IPS-NIHi11 (cell line): ENCODE measurements at regions not wholly inside any gene's neighbourhood (a gene's known extent, or its start where the extent isn't known, plus 50 kb on each side); places are given as distances from the start of the nearest gene placed in this dataset.

Source experiments
- DNase-seq: peaks from one replicate; pipeline ENCODE4 v3.0.0; 2012; ENCODE audit warnings: mixed read lengths, low spot score

GRCh38 chr7:95718577-95719410, 53.6 kb upstream of the DYNC1I1 start:
- no peak for DNase-seq

GRCh38 chr7:95716357-95717122, 55.8 kb upstream of the DYNC1I1 start:
- DNase-seq = no peak

DNA sequence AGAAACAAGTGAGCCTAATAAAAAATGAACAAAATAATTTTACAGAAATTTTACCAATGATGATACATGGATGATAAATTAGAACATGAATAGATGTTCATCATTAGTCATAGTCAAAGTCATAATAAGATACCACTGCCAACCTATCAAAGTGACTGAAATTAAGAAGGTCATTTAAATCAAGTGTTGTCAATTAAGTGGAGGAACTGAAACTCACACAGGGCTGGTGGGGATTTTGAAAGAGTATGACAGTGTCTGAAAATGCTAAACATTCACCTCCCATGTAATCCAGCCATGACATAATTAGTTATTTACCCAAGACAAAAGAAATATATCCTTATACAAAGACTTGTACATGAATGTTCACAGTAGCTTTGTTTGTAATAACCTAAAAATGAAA, 57.1 kb upstream of the DYNC1I1 start:
- DNase-seq = no peak

GRCh38 chr7:95710711-95711110, 61.6 kb upstream of the DYNC1I1 start:
- DNase-seq = no peak

- DNase-seq = no peak
These were observed 71.4 kb upstream of the DYNC1I1 start for GRCh38 chr7:95700917-95701316.

DNA sequence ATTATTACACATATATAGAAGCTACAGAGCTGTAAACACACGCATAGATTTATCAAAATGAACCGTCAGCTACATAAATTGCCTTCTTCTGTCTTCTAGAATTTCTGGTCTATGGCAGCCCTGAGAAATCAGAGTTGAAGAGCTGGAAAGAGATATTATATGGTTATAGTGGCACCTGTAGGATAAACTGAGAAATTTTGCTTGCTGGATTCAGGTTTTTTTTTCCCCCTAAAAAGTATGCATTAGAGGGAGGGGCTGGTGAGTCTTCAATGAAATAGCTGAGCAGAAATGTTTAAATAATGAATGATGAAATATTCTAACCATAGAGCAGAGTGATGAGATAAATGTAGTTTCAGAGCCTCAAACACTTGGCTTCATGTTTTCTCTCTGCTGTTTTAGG, 78.0 kb upstream of the DYNC1I1 start:
- no peak for DNase-seq

GRCh38 chr7:95693551-95694333, 78.6 kb upstream of the DYNC1I1 start:
- DNase-seq = no peak

- no peak for DNase-seq
These were observed 80.9 kb upstream of the DYNC1I1 start for GRCh38 chr7:95691464-95691863.

DNA sequence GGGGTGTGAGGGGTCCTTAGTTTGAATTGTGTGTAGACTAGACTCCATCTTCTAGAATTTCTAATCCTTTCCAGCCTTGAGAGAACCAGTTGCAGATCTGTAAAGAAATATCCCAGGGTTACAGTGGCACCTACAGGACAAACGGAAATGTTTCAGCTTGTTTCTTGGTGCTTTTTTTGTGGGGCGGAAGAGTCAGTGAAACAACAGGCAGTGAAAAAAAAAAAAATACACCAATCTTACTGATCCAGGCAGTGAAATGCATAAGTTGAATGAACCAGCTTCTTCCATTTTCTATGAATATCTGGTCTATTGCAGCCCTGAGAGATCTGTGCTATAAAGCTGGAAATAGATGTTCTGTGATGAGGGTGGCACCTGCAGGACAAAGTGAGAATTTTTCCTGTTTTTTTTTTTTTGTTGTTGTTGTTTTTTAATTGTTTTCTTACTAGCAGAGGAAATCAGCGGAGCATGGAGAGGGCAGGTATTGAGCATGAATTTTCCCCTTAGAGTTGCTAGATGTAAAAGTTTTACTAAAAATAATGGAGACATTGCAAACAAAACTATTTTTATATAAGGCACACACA, 81.9 kb upstream of the DYNC1I1 start:
- DNase-seq = peak; percentile 15

- DNase-seq = no peak
These were observed 83.3 kb upstream of the DYNC1I1 start for GRCh38 chr7:95688931-95689495.

GRCh38 chr7:95687759-95688343, 84.5 kb upstream of the DYNC1I1 start:
- DNase-seq = peak; percentile 15

DNA sequence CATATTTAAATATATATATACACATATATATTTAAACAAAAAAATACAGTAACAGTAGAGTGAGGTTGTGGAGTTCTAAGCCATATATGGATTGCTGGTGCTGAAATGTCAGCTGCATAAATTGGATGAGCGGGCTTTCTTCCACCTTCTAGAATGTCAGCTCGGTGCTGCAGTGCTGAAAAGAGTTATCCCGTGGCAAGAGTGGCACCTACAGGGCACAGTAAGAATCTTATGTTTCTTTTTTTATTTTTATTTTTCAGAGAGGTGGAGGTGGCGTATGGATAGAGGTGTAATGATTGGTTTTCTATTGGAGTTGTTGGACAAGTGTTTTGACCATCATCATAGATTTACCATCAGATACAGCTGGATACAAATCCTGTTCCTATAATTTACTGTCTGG, 86.2 kb upstream of the DYNC1I1 start:
- DNase-seq = peak; percentile 36

DNA sequence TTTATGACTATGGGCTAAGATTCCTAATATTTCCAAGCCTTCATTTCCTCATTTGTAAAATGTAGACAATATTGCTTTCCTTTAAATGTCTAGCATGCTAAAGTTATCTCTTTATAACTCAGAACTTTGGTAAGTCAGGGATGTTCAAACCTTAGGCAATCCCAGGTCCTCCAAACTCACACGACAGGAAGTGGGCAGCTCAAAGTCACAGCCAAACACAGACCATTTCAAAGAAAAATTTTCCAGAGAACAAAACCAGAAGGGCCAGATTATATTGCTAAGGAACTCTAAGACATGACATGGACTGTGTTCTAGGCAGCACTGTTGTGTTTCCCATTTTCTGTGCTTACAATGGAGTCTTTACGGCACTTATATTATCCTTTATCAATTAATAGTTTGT, 87.8 kb upstream of the DYNC1I1 start:
- no peak for DNase-seq

GRCh38 chr7:95684037-95684436, 87.7 kb upstream of the PDK4 start:
- DNase-seq = no peak

DNA sequence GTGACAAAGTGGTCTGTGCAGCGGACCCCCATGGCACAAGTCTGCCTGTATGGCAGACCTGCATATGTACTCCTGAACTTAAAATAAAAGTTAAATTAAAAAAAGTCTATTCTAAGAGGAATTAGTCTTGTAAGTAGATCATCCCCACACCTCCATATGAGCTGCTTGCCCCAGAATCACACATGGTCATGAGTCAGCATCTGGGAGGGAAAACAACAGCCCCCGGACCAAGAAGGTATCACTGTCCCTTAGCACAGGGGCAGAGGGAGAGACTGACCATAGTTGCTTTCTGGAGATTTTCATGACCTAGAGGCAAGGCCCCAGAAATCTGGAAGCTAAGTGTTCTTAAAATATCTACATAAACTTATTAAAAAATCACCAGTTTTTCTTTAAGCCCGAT, 86.6 kb upstream of the PDK4 start:
- no peak for DNase-seq

GRCh38 chr7:95676691-95677090, 80.4 kb upstream of the PDK4 start:
- no peak for DNase-seq

GRCh38 chr7:95675632-95676031, 79.3 kb upstream of the PDK4 start:
- DNase-seq = no peak

DNA sequence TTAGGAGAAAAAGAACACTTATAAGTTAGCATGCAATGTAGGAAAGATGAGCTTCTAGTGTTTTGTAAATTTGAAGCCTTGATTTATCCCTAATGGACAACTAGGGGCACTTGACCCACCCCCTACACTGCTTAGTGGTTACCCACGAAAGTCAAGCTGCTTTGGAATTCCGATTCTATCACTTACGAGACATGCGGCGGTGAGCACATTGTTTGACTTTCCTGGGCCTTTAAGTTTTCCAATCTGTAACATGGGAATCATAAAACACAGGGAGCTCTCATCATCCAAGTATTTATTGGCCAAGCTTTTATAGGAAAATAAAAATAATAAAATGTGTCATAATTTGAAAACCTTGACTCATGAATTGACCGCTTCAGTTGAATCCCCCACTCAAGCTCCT, 78.7 kb upstream of the PDK4 start:
- DNase-seq = no peak

DNA sequence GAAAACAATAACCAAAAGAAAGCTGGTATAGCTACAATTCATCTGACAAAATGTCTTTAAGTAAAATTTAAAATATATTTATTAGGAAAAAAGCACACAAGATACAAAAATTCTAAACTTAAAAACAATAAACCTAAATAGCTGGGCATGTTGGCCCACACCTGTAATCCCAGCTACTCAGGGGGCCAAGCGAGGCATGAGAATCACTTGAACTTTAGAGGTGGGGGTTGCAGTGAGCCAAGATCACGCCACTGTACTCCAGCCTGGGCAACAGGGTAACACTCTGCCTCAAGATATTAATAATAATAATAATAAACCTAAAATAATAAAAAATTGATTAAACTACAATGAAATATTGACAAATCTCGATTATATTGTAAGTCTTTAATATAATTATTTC, 77.8 kb upstream of the PDK4 start:
- no peak for DNase-seq

- DNase-seq = no peak
These were observed 76.1 kb upstream of the PDK4 start for GRCh38 chr7:95672434-95672833.

GRCh38 chr7:95669513-95669912, 73.2 kb upstream of the PDK4 start:
- DNase-seq = no peak
